Keratinocyte (primary cell): ENCODE measurements at regions not wholly inside any gene's neighbourhood (a gene's known extent, or its start where the extent isn't known, plus 50 kb on each side); places are given as distances from the start of the nearest gene placed in this dataset.
"Not testable (repeated sequence)": the region's sequence is repeated elsewhere in the genome, so short reads cannot be mapped to it uniquely, and the experiment has no call there.

Experiments
- DNase-seq: peaks from one replicate; pipeline ENCODE4 v3.0.0-alpha.2; 2011; ENCODE audit warnings: low read depth, missing footprints, low spot score
- FAIRE-seq: peaks from 2 replicates; lab custom pipeline; 2011; peaks lifted over from hg19 to GRCh38; lab: Jason Lieb, UNC
- H2AFZ ChIP-seq: 2 replicates; pipeline ENCODE4 v1.6.0; 2012; ENCODE audit warnings: low read length, control low read depth, inconsistent platforms; ENCODE audit not compliant: control insufficient read depth
- H3K27ac ChIP-seq: 2 replicates; pipeline ENCODE4 v1.5.1; 2011; ENCODE audit warnings: low read length; ENCODE audit not compliant: control insufficient read depth, insufficient read depth
- H3K27me3 ChIP-seq: 3 replicates; pipeline ENCODE4 v1.6.0; 2011; ENCODE audit warnings: low read length; ENCODE audit not compliant: control insufficient read depth, insufficient read depth; ENCODE audit errors: extremely low read depth
- H3K36me3 ChIP-seq, 2 experiments: 2 replicates in 1 of 2; 3 replicates in 1 of 2; pipeline ENCODE4 v1.5.1; 2011; ENCODE audit warnings: low read length in 2 of 2, mild to moderate bottlenecking in 1 of 2; ENCODE audit not compliant: control insufficient read depth in 2 of 2, insufficient read depth in 2 of 2; ENCODE audit errors: extremely low read depth in 1 of 2
- H3K4me1 ChIP-seq: 3 replicates; pipeline ENCODE4 v1.5.1; 2011; ENCODE audit warnings: low read length; ENCODE audit not compliant: control insufficient read depth, insufficient read depth; ENCODE audit errors: extremely low read depth
- H3K4me2 ChIP-seq: 3 replicates; pipeline ENCODE4 v1.6.0; 2011; ENCODE audit warnings: low read depth, low read length; ENCODE audit not compliant: control insufficient read depth, insufficient read depth; ENCODE audit errors: extremely low read depth
- H3K4me3 ChIP-seq, 3 experiments: fragments of 200-600 bp in 1 of 3; sonication (generic) in 1 of 3; 2 replicates in 2 of 3; 3 replicates in 1 of 3; pipeline ENCODE4 v1.5.1; 2011 to 2016; ENCODE audit warnings: low read length in 3 of 3, mild to moderate bottlenecking in 3 of 3, control low read depth in 2 of 3, inconsistent platforms in 1 of 3, low read depth in 1 of 3, mixed read lengths in 1 of 3, mixed run types in 1 of 3, moderate library complexity in 1 of 3; ENCODE audit not compliant: control insufficient read depth in 2 of 3, insufficient read depth in 2 of 3; ENCODE audit errors: extremely low read depth in 1 of 3
- H3K79me2 ChIP-seq: 2 replicates; pipeline ENCODE4 v1.6.0; 2012; ENCODE audit warnings: low read length; ENCODE audit not compliant: control insufficient read depth, insufficient read depth
- H3K9ac ChIP-seq: 3 replicates; pipeline ENCODE4 v1.6.0; 2011; ENCODE audit warnings: low read length; ENCODE audit not compliant: control insufficient read depth, insufficient read depth; ENCODE audit errors: extremely low read depth
- H3K9me1 ChIP-seq: 3 replicates; pipeline ENCODE4 v1.6.0; 2011; ENCODE audit warnings: low read length; ENCODE audit not compliant: control insufficient read depth, insufficient read depth; ENCODE audit errors: extremely low read depth
- H3K9me3 ChIP-seq: 2 replicates; pipeline ENCODE4 v1.5.1; 2012; ENCODE audit warnings: low read depth, low read length; ENCODE audit not compliant: control insufficient read depth
- H4K20me1 ChIP-seq: 3 replicates; pipeline ENCODE4 v1.6.0; 2011; ENCODE audit warnings: low read length; ENCODE audit not compliant: control insufficient read depth, insufficient read depth; ENCODE audit errors: extremely low read depth
- dilution Hi-C: fragments of 300-500 bp; cut with MboI; formaldehyde crosslinking; loops from one replicate; pipeline ENCODE4 v1.7.0; 2020; ENCODE audit warnings: low sequenced_read_pairs; ENCODE audit not compliant: extremely low pct_ligation_motif_present

DNA sequence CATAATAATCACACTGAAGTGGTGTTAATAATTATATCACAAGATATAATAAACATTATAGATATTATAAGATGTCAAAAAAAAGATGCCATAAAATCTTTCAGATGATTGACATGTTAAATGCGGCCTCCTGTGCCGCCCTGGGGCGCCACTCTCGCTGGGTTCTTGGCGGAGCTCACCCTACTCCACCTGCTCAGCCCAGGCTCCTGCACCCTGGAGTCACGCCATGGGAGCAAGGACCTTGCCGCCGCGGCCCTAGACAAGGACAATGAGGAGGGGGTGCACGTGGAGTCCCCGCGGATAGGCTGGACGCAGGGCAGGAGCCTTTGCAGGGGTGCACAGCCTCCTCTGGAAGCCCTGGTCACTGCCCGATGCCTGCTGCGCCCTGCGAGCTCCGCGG is 77.5 kb upstream of the ZNF337 start:
- H3K27me3 ChIP-seq, H2AFZ ChIP-seq, H3K79me2 ChIP-seq, H3K27ac ChIP-seq, H3K36me3 ChIP-seq, H3K4me3 ChIP-seq, H3K9ac ChIP-seq, H3K4me1 ChIP-seq, H3K4me2 ChIP-seq, dilution Hi-C loops, FAIRE-seq, DNase-seq, H3K9me1 ChIP-seq, H3K9me3 ChIP-seq, H4K20me1 ChIP-seq: not testable (repeated sequence)

DNA sequence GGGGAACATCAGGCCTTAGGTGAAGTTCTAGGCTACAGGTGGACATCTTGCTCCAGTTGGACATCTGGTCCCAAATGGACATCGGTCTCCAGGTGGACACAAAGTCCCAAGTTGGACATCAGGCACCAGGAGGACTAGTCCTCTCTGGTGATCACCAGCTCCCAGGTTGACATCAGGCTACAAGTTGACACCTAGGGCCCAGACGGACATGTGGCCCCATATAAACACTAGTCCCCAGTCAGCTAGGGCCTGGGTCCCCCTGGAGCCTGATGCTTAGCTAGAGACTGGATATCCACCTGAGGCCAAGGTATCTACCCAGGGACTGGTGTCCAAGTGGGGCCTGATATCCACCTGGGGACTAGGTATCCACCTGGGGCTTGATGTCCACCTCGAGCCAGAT is 75.8 kb upstream of the ZNF337 start:
- H3K27me3 ChIP-seq, H3K79me2 ChIP-seq, DNase-seq, H3K9me1 ChIP-seq, H4K20me1 ChIP-seq, H3K4me3 ChIP-seq, H3K27ac ChIP-seq, dilution Hi-C loops, H3K4me2 ChIP-seq, FAIRE-seq, H3K36me3 ChIP-seq, H3K9me3 ChIP-seq, H2AFZ ChIP-seq, H3K4me1 ChIP-seq, H3K9ac ChIP-seq: not testable (repeated sequence)

DNA sequence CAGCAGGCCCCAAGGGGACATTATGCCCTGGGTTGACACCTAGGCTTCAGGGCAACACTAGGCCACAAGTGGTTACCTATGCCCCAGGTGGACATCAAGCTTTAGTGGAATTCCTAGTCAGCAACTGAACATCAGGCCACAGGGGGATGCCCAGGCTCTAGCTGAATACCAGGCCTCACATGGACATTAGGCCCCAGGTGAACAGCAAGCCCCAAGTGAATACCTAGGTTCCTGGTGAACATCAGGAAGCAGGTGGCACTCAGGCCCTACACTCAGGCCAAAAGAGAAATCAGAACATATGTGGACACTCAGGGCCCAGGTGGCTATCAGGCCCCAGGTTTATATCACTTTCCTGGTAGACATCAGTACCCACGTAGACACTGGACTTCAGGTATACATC is 75.2 kb upstream of the ZNF337 start:
- H3K9me1 ChIP-seq, dilution Hi-C loops, H2AFZ ChIP-seq, H3K27me3 ChIP-seq, H3K4me1 ChIP-seq, H3K27ac ChIP-seq, H3K4me3 ChIP-seq, H4K20me1 ChIP-seq, FAIRE-seq, DNase-seq, H3K36me3 ChIP-seq, H3K4me2 ChIP-seq, H3K9me3 ChIP-seq, H3K79me2 ChIP-seq, H3K9ac ChIP-seq: not testable (repeated sequence)
